ENCODE measurements at regions not wholly inside any gene's neighbourhood (a gene's known extent, or its start where the extent isn't known, plus 50 kb on each side); places are given as distances from the start of the nearest gene placed in this dataset.

DNA sequence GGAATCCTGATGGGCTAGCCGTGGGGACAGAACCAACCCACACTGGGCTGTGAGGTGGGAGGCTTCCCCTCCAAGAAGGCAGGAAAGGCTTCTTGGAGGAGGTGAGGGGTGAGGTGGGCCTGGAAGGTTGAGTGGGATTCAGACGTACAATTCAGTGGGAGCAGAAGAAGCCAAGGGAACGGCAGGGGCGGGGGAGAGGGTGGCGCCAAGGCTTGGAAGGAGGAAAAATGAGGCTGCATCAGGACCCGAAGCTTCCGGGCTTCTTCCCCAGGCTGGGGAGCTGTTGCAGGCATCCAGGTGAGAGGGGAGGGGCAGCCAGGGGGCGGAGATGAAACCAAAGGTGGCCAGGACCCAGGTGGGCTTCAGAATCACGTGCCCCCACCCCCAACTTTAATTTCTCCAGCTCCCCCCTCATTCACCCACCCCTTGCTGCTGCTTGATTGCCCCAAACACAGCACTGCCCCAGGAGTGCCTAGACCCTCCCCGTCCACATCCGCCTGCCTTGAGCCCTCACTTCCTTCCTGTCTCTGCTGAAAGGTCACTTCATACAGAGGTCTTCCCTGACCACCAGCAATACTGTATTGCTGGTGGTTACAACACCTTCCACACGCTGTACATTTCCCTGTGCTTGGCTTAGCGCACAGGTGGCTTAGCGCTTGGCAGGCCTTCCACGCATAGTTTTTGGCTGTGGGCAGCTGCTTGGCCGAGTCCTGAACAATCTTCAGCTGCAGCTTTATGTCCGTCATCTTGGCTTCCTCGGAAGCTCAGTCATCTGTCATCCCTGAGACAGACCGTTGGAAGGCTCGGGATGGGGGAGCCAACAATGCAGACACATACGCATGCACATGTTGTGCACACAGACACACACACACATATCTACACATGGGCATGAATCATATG lies 193.5 kb downstream of the RGS3 start:
- Histone ChIP-seq H3K4me1 (ENCODE audit: insufficient read depth, low read length) (peaks cover 17% of the 10 kb centered on the region), H3K36me3 (ENCODE audit: insufficient read depth, low read length) (no peaks in the 10 kb centered on the region), H3K9me3 (ENCODE audit: low read length) (no peaks in the 10 kb centered on the region), H3K27me3 (ENCODE audit: control insufficient read depth in 1 of 2, insufficient read depth in 2 of 2, low read length in 2 of 2) (no peaks in the 10 kb centered on the region), H3K9ac (ENCODE audit: low read length) (no peak overlapping the region), H3K4me3 (ENCODE audit: low read depth in 1 of 2, low read length in 2 of 2) (no peak overlapping the region), H3K27ac (ENCODE audit: low read depth, low read length) (no peak overlapping the region)

GRCh38 chr9:113657765-113658544 lies 194.4 kb downstream of the RGS3 start:
- Histone ChIP-seq H3K9me3 (ENCODE audit: low read length) (no peaks in the 10 kb centered on the region), H3K27ac (ENCODE audit: low read depth, low read length) (no peak overlapping the region), H3K4me1 (ENCODE audit: insufficient read depth, low read length) (peaks cover 17% of the 10 kb centered on the region), H3K4me3 (ENCODE audit: low read depth in 1 of 2, low read length in 2 of 2) (no peak overlapping the region), H3K36me3 (ENCODE audit: insufficient read depth, low read length) (no peaks in the 10 kb centered on the region), H3K9ac (ENCODE audit: low read length) (no peak overlapping the region), H3K27me3 (ENCODE audit: control insufficient read depth in 1 of 2, insufficient read depth in 2 of 2, low read length in 2 of 2) (no peaks in the 10 kb centered on the region)

GRCh38 chr9:113658545-113658895 lies 195.0 kb downstream of the RGS3 start:
- Histone ChIP-seq H3K9ac (ENCODE audit: low read length) (no peak overlapping the region), H3K4me1 (ENCODE audit: insufficient read depth, low read length) (peaks cover 17% of the 10 kb centered on the region), H3K36me3 (ENCODE audit: insufficient read depth, low read length) (no peaks in the 10 kb centered on the region), H3K4me3 (ENCODE audit: low read depth in 1 of 2, low read length in 2 of 2) (no peak overlapping the region), H3K27me3 (ENCODE audit: control insufficient read depth in 1 of 2, insufficient read depth in 2 of 2, low read length in 2 of 2) (no peaks in the 10 kb centered on the region), H3K9me3 (ENCODE audit: low read length) (no peaks in the 10 kb centered on the region), H3K27ac (ENCODE audit: low read depth, low read length) (no peak overlapping the region)

GRCh38 chr9:113659039-113659438 lies 195.5 kb downstream of the RGS3 start:
- H3K9ac ChIP-seq (ENCODE audit: low read length): no peak overlapping the region
- no peaks in the 10 kb centered on the region for H3K27me3 ChIP-seq (ENCODE audit: control insufficient read depth in 1 of 2, insufficient read depth in 2 of 2, low read length in 2 of 2)
- H3K27ac ChIP-seq (ENCODE audit: low read depth, low read length): no peak overlapping the region
- no peaks in the 10 kb centered on the region for H3K36me3 ChIP-seq (ENCODE audit: insufficient read depth, low read length)
- H3K4me3 ChIP-seq (ENCODE audit: low read depth in 1 of 2, low read length in 2 of 2): no peak overlapping the region
- H3K9me3 ChIP-seq (ENCODE audit: low read length): no peaks in the 10 kb centered on the region
- peaks cover 14% of the 10 kb centered on the region for H3K4me1 ChIP-seq (ENCODE audit: insufficient read depth, low read length)

DNA sequence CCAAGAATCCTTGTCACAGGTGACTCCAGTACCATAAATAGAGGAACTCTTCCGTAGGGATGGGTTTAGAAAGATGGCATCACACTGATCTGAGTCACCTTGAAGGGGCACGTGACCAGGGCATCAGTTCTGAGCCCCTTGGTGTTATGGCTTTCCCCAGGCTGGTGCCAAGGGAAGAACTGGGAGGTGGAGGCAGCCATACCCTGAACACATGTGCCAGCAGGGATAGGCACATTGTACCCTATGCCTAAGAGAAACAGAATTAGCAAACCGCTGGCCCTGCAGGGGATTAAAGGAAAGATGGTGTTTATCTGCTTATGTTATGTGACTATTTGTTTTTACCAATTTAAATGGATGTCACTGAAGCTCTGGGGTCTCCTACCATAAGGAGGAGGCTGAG lies 196.2 kb downstream of the RGS3 start:
- Histone ChIP-seq H3K9ac (ENCODE audit: low read length) (no peak overlapping the region), H3K4me1 (ENCODE audit: insufficient read depth, low read length) (peaks cover 7% of the 10 kb centered on the region)

GRCh38 chr9:113660196-113660595 lies 196.7 kb downstream of the RGS3 start:
- Histone ChIP-seq H3K9ac (ENCODE audit: low read length) (no peak overlapping the region), H3K36me3 (ENCODE audit: insufficient read depth, low read length) (no peaks in the 10 kb centered on the region), H3K9me3 (ENCODE audit: low read length) (no peaks in the 10 kb centered on the region), H3K4me3 (ENCODE audit: low read depth in 1 of 2, low read length in 2 of 2) (no peak overlapping the region), H3K4me1 (ENCODE audit: insufficient read depth, low read length) (peaks cover 2% of the 10 kb centered on the region), H3K27ac (ENCODE audit: low read depth, low read length) (no peak overlapping the region), H3K27me3 (ENCODE audit: control insufficient read depth in 1 of 2, insufficient read depth in 2 of 2, low read length in 2 of 2) (no peaks in the 10 kb centered on the region)

More for the DNA sequence above, 196.2 kb downstream of the RGS3 start:
- H3K9me3 ChIP-seq (ENCODE audit: low read length): no peaks in the 10 kb centered on the region
- H3K27me3 ChIP-seq (ENCODE audit: control insufficient read depth in 1 of 2, insufficient read depth in 2 of 2, low read length in 2 of 2): no peaks in the 10 kb centered on the region
- no peak overlapping the region for H3K4me3 ChIP-seq (ENCODE audit: low read depth in 1 of 2, low read length in 2 of 2)
- H3K36me3 ChIP-seq (ENCODE audit: insufficient read depth, low read length): no peaks in the 10 kb centered on the region
- no peak overlapping the region for H3K27ac ChIP-seq (ENCODE audit: low read depth, low read length)

GRCh38 chr9:113661074-113661473 lies 197.5 kb downstream of the RGS3 start:
- Histone ChIP-seq H3K9ac (ENCODE audit: low read length) (no peak overlapping the region), H3K27me3 (ENCODE audit: control insufficient read depth in 1 of 2, insufficient read depth in 2 of 2, low read length in 2 of 2) (no peaks in the 10 kb centered on the region), H3K4me3 (ENCODE audit: low read depth in 1 of 2, low read length in 2 of 2) (no peak overlapping the region), H3K4me1 (ENCODE audit: insufficient read depth, low read length) (no peaks in the 10 kb centered on the region), H3K36me3 (ENCODE audit: insufficient read depth, low read length) (no peaks in the 10 kb centered on the region), H3K9me3 (ENCODE audit: low read length) (no peaks in the 10 kb centered on the region), H3K27ac (ENCODE audit: low read depth, low read length) (no peak overlapping the region)

- H3K27ac ChIP-seq (ENCODE audit: low read depth, low read length): no peak overlapping the region
Measured at GRCh38 chr9:113664181-113664875, 200.8 kb downstream of the RGS3 start.

GRCh38 chr9:113665064-113665463 lies 201.5 kb downstream of the RGS3 start:
- Histone ChIP-seq H3K9ac (ENCODE audit: low read length) (no peak overlapping the region), H3K9me3 (ENCODE audit: low read length) (no peaks in the 10 kb centered on the region), H3K4me1 (ENCODE audit: insufficient read depth, low read length) (no peaks in the 10 kb centered on the region), H3K27ac (ENCODE audit: low read depth, low read length) (no peak overlapping the region), H3K27me3 (ENCODE audit: control insufficient read depth in 1 of 2, insufficient read depth in 2 of 2, low read length in 2 of 2) (no peaks in the 10 kb centered on the region), H3K36me3 (ENCODE audit: insufficient read depth, low read length) (no peaks in the 10 kb centered on the region), H3K4me3 (ENCODE audit: low read depth in 1 of 2, low read length in 2 of 2) (no peak overlapping the region)

More at GRCh38 chr9:113664181-113664875, 200.8 kb downstream of the RGS3 start:
- Histone ChIP-seq H3K9me3 (ENCODE audit: low read length) (no peaks in the 10 kb centered on the region), H3K36me3 (ENCODE audit: insufficient read depth, low read length) (no peaks in the 10 kb centered on the region), H3K27me3 (ENCODE audit: control insufficient read depth in 1 of 2, insufficient read depth in 2 of 2, low read length in 2 of 2) (no peaks in the 10 kb centered on the region), H3K4me3 (ENCODE audit: low read depth in 1 of 2, low read length in 2 of 2) (no peak overlapping the region), H3K9ac (ENCODE audit: low read length) (no peak overlapping the region), H3K4me1 (ENCODE audit: insufficient read depth, low read length) (no peaks in the 10 kb centered on the region)

GRCh38 chr9:113665756-113666155 lies 202.2 kb downstream of the RGS3 start:
- H3K27me3 ChIP-seq (ENCODE audit: control insufficient read depth in 1 of 2, insufficient read depth in 2 of 2, low read length in 2 of 2): no peaks in the 10 kb centered on the region
- no peak overlapping the region for H3K4me3 ChIP-seq (ENCODE audit: low read depth in 1 of 2, low read length in 2 of 2)
- H3K36me3 ChIP-seq (ENCODE audit: insufficient read depth, low read length): no peaks in the 10 kb centered on the region
- H3K9me3 ChIP-seq (ENCODE audit: low read length): no peaks in the 10 kb centered on the region
- no peak overlapping the region for H3K9ac ChIP-seq (ENCODE audit: low read length)
- H3K27ac ChIP-seq (ENCODE audit: low read depth, low read length): no peak overlapping the region
- H3K4me1 ChIP-seq (ENCODE audit: insufficient read depth, low read length): no peaks in the 10 kb centered on the region

DNA sequence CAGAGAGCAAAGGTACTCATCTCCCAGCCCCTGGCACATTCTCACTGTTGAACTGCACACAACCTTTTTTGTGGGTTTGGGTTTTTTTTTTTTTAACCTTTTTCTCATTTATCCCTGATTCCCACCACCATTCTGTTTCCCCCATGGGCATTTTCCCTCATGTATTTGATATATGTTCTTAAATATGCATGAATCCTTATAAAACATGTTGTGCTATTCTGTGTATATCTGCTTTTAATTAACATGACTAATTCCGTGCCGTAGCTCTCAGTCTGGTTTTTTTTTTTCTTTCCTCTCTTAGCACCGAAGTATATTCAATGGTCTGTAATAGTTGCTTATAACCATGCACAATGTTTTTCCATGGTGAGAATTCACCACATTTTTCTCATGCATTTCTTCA lies 204.5 kb downstream of the RGS3 start:
- H3K27me3 ChIP-seq (ENCODE audit: control insufficient read depth in 1 of 2, insufficient read depth in 2 of 2, low read length in 2 of 2): no peaks in the 10 kb centered on the region
- no peaks in the 10 kb centered on the region for H3K4me1 ChIP-seq (ENCODE audit: insufficient read depth, low read length)
- no peak overlapping the region for H3K9ac ChIP-seq (ENCODE audit: low read length)
- no peaks in the 10 kb centered on the region for H3K36me3 ChIP-seq (ENCODE audit: insufficient read depth, low read length)
- H3K9me3 ChIP-seq (ENCODE audit: low read length): no peaks in the 10 kb centered on the region
- no peak overlapping the region for H3K4me3 ChIP-seq (ENCODE audit: low read depth in 1 of 2, low read length in 2 of 2)
- H3K27ac ChIP-seq (ENCODE audit: low read depth, low read length): no peak overlapping the region

All from muscle layer of colon (tissue), 2 donors.